ENCODE measurements at regions not wholly inside any gene's neighbourhood (a gene's known extent, or its start where the extent isn't known, plus 50 kb on each side); places are given as distances from the start of the nearest gene placed in this dataset.

DNA sequence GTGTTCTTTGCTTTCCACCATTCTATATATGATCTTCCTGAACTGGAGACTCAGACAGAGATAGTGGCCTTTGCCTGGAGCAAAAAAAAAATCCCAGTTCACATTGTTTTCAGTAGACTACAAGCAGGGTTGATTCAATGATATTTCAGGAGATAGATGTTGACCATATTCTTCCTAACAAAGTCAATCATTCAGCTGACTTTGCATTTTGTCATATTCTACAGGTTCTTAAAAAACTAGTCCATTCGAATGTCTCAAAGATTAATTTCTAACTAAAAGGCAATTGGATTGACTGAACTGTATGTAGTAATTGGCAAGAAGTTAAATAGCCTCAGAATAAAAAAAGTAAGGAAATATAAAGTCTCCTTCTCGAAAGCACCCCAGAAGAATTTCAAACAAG is 479.5 kb downstream of the NKX6-1 start (continued):
- TF ChIP-seq, protein P1, sequence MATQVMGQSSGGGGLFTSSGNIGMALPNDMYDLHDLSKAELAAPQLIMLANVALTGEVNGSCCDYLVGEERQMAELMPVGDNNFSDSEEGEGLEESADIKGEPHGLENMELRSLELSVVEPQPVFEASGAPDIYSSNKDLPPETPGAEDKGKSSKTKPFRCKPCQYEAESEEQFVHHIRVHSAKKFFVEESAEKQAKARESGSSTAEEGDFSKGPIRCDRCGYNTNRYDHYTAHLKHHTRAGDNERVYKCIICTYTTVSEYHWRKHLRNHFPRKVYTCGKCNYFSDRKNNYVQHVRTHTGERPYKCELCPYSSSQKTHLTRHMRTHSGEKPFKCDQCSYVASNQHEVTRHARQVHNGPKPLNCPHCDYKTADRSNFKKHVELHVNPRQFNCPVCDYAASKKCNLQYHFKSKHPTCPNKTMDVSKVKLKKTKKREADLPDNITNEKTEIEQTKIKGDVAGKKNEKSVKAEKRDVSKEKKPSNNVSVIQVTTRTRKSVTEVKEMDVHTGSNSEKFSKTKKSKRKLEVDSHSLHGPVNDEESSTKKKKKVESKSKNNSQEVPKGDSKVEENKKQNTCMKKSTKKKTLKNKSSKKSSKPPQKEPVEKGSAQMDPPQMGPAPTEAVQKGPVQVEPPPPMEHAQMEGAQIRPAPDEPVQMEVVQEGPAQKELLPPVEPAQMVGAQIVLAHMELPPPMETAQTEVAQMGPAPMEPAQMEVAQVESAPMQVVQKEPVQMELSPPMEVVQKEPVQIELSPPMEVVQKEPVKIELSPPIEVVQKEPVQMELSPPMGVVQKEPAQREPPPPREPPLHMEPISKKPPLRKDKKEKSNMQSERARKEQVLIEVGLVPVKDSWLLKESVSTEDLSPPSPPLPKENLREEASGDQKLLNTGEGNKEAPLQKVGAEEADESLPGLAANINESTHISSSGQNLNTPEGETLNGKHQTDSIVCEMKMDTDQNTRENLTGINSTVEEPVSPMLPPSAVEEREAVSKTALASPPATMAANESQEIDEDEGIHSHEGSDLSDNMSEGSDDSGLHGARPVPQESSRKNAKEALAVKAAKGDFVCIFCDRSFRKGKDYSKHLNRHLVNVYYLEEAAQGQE (IDR thresholded peaks at IDR 0.05; ENCODE audit: low read depth, low read length) = no peak
- no peak for TF ChIP-seq IKZF2 (IDR thresholded peaks at IDR 0.05)
- TF ChIP-seq HDAC2 (IDR thresholded peaks at IDR 0.05) = no peak
- TF ChIP-seq, protein P2, sequence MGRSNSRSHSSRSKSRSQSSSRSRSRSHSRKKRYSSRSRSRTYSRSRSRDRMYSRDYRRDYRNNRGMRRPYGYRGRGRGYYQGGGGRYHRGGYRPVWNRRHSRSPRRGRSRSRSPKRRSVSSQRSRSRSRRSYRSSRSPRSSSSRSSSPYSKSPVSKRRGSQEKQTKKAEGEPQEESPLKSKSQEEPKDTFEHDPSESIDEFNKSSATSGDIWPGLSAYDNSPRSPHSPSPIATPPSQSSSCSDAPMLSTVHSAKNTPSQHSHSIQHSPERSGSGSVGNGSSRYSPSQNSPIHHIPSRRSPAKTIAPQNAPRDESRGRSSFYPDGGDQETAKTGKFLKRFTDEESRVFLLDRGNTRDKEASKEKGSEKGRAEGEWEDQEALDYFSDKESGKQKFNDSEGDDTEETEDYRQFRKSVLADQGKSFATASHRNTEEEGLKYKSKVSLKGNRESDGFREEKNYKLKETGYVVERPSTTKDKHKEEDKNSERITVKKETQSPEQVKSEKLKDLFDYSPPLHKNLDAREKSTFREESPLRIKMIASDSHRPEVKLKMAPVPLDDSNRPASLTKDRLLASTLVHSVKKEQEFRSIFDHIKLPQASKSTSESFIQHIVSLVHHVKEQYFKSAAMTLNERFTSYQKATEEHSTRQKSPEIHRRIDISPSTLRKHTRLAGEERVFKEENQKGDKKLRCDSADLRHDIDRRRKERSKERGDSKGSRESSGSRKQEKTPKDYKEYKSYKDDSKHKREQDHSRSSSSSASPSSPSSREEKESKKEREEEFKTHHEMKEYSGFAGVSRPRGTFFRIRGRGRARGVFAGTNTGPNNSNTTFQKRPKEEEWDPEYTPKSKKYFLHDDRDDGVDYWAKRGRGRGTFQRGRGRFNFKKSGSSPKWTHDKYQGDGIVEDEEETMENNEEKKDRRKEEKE (IDR thresholded peaks at IDR 0.05) = no peak
- TF ChIP-seq CBX3 (IDR thresholded peaks at IDR 0.05; ENCODE audit: borderline replicate concordance, low read depth) = no peak

DNA sequence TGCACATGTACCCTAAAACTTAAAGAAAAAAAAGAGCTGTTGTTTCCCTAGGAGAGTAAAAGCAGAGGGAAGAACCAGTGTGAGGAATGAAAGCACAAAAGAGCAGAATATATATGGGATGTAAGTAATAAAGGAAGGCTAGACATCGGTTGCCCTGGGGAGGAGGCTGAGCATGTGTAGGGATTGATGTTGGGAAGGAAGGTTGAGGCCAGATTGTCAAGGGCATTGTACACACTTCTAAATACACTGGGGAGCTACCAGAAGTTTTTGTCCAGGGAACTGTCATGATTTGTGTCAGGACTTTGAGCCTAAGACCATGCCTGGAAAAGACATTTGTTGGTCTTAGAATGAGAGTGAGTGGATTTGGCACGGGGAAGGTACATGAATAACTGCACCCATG is 467.1 kb downstream of the GPAT3 start:
- FAIRE-seq (no peak), DNase-seq (ENCODE audit: low read depth, low spot score) (no peak), ATAC-seq (no peak)
- SMC1A ChIA-PET (ENCODE audit: uncharacterized antibody, unreplicated experiment) = no interaction called here
- Histone ChIP-seq H3K36me3 (ENCODE audit: control insufficient read depth in 2 of 2, insufficient read depth in 2 of 2, low read length in 1 of 2) (no peaks in the 10 kb centered on the region), H3K27ac (ENCODE audit: control insufficient read depth, insufficient read depth) (no peak overlapping the region), H3K9ac (ENCODE audit: control insufficient read depth, insufficient read depth, low read length) (no peak overlapping the region), H3K4me2 (ENCODE audit: control insufficient read depth, insufficient read depth) (no peak overlapping the region), H4K20me1 (ENCODE audit: control insufficient read depth, insufficient read depth) (no peaks in the 10 kb centered on the region), H3K4me3 (no peak overlapping the region), H2AFZ (ENCODE audit: control insufficient read depth, low read depth, low read length) (no peak overlapping the region), H3K27me3 (replicated peaks in 1 of 2; ENCODE audit: control insufficient read depth in 2 of 2, insufficient read depth in 2 of 2, low read length in 1 of 2) (no peaks in the 10 kb centered on the region), H3K9me3 (replicated peaks; ENCODE audit: control insufficient read depth, insufficient read depth, low read length) (no peaks in the 10 kb centered on the region), H3K79me2 (ENCODE audit: control insufficient read depth, insufficient read depth, low read length) (no peaks in the 10 kb centered on the region), H3K4me1 (ENCODE audit: control insufficient read depth, insufficient read depth, low read length) (no peaks in the 10 kb centered on the region)
- RAD21 ChIA-PET (ENCODE audit: unreplicated experiment) = no interaction called here
- intact Hi-C loops (cut with micrococcal nuclease; ENCODE audit: unreplicated experiment) = no loop called here
- CTCF ChIA-PET = no interaction called here
- WGBS (ENCODE audit: insufficient coverage, insufficient replicate concordance, low lambda C conversion rate, missing lambda C conversion rate) = 20% methylated on average over 2 of the region's 2 CpGs
- POLR2A ChIA-PET = no interaction called here
- in situ Hi-C loops (cut with MboI) = no loop called here
- no TSS peak for BruUV-seq (replicated peaks)
- TF ChIP-seq BMI1 (IDR thresholded peaks at IDR 0.05; ENCODE audit: borderline replicate concordance) (no peak), POLR2AphosphoS5 (IDR thresholded peaks at IDR 0.05; ENCODE audit: low read length) (no peak), IRF4 (IDR thresholded peaks at IDR 0.05; ENCODE audit: low read depth, low read length) (no peak), ZZZ3 (IDR thresholded peaks at IDR 0.05; ENCODE audit: control insufficient read depth, insufficient read length, low read depth) (no peak), CBX3 (IDR thresholded peaks at IDR 0.05; ENCODE audit: borderline replicate concordance, low read depth) (no peak), RELA (IDR thresholded peaks at IDR 0.05; ENCODE audit: borderline replicate concordance, partially characterized antibody) (no peak), ASH2L (IDR thresholded peaks at IDR 0.05; ENCODE audit: borderline replicate concordance, low read depth) (no peak), FOXM1 (IDR thresholded peaks at IDR 0.05; ENCODE audit: low read depth, low read length) (no peak), SMAD5 (IDR thresholded peaks at IDR 0.05; ENCODE audit: low read depth) (no peak), HDAC2 (IDR thresholded peaks at IDR 0.05) (no peak)
- TF ChIP-seq, protein P3, sequence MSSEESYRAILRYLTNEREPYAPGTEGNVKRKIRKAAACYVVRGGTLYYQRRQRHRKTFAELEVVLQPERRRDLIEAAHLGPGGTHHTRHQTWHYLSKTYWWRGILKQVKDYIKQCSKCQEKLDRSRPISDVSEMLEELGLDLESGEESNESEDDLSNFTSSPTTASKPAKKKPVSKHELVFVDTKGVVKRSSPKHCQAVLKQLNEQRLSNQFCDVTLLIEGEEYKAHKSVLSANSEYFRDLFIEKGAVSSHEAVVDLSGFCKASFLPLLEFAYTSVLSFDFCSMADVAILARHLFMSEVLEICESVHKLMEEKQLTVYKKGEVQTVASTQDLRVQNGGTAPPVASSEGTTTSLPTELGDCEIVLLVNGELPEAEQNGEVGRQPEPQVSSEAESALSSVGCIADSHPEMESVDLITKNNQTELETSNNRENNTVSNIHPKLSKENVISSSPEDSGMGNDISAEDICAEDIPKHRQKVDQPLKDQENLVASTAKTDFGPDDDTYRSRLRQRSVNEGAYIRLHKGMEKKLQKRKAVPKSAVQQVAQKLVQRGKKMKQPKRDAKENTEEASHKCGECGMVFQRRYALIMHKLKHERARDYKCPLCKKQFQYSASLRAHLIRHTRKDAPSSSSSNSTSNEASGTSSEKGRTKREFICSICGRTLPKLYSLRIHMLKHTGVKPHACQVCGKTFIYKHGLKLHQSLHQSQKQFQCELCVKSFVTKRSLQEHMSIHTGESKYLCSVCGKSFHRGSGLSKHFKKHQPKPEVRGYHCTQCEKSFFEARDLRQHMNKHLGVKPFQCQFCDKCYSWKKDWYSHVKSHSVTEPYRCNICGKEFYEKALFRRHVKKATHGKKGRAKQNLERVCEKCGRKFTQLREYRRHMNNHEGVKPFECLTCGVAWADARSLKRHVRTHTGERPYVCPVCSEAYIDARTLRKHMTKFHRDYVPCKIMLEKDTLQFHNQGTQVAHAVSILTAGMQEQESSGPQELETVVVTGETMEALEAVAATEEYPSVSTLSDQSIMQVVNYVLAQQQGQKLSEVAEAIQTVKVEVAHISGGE (CRISPR knock-in tag; IDR thresholded peaks at IDR 0.05) = no peak
- TF ChIP-seq, protein P4, sequence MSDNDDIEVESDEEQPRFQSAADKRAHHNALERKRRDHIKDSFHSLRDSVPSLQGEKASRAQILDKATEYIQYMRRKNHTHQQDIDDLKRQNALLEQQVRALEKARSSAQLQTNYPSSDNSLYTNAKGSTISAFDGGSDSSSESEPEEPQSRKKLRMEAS (IDR thresholded peaks at IDR 0.05; ENCODE audit: low read depth, low read length) = no peak
